ENCODE measurements at regions not wholly inside any gene's neighbourhood (a gene's known extent, or its start where the extent isn't known, plus 50 kb on each side); places are given as distances from the start of the nearest gene placed in this dataset.

DNA sequence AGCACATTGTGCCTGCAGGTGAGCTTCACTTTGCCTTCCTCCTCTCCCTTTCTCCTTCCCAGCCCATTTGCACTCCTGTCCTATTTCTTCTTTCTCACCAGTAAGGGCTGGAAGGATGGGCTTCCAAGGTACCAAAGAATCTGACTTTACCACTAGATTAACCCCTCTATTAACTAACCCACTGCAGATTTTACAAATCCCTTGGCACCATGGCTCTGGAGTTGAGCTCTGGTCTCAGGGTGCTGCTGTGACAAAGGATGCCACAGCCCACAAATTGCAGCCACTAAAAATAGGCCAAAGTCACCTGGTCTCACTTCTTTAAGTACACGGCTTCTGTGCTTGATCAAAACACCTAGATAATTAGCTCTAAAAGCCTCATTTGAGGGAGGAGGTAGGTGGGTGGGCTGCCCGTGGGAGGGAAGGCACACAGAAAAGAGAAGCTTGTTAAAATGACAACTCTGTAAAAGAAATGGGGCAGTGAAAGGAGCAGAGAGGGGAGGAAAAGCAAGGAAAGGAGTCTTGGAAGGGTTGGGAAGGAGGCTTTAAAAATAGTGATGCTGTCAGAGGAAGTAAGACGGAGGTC is 327.4 kb downstream of the DRD1 start:
- no peak for DNase-seq

DNA sequence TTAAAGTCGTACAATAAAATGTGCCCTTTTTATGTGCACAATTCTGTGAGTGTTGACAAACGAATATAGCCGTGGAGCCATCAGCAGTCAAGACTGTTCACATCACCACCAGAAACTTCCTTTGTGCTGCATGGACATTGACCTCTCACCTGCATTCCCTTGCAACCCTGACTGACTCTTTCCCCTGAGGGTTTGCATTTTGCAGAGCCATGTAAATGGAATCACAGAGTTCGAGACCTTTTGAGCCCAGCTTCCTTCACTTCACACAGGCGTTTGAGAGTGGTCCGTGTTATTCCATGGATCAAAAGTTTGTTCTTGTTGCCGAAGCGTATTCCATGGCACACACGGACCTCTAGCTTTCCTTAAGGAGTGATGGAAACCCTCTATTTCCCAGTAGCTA is 328.2 kb downstream of the DRD1 start:
- DNase-seq: no peak

DNA sequence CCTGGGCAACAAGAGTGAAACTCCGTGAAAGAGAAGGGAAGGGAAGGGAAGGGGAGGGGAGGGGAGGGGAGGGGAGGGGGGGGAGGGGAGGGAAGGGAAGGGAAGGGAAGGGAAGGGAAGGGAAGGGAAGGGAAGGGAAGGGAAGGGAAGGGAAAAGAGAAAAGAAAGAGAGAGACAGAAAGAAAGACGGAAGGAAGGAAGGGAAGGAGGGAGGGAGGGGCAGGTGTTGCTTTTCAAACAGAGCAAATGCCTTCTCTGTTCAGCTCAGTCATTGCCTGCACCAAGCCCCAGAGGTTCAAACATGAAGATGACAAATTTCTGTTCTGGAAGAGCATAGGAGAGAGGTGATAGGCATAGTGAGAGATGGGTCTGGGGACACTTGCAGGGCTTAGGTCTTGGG is 330.0 kb downstream of the DRD1 start:
- no peak for DNase-seq

DNA sequence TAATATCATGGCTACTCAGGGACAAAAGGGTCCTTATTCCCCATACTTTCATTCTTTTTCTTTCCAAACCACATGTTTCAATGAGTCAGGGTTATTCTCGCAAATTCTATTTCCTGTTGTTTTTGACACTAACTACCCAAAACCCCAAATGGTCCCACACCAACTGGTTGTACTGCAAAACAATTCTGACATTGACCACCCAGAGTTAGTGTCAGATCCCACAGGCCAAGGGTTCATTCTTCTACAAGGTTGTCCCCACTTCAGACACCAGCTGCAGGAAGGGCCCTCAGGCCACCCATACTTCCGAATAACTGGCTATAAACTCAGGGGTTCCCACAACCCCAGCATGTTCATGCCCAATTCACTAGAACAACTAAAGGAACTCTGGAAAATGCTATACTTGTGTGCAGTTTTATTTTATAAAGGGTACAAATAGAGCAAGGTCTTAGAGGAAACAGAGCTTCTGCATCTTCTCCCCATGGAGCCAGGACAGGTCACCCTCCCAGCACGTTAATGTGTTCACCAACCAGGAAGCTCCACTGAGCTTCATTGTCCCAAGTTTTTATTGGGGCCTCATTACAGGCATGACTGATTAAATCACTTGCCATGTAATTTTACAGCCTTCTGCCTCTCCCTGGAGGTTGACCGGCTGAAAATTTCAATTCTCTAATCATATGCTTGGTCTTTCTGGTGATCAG is 334.8 kb downstream of the DRD1 start:
- DNase-seq: no peak

DNA sequence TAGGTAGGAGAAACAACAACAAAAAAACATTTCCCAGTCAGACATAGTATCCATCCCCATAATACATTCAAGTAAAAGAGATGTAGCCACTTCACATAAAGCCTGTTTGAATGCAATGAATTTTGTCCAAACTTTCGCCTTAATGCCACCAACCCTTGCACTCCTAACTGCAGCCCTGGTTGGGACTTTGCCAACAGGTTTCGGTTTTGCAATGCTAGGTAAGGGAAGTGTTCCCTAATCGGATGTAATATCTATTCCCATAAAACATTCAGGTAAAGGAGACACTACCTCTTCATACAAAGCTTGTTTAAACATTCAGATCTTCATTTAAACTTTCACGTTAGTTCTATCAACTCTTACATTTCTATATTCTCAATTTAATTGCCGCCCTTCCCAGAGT is 336.1 kb downstream of the DRD1 start:
- no peak for DNase-seq

DNA sequence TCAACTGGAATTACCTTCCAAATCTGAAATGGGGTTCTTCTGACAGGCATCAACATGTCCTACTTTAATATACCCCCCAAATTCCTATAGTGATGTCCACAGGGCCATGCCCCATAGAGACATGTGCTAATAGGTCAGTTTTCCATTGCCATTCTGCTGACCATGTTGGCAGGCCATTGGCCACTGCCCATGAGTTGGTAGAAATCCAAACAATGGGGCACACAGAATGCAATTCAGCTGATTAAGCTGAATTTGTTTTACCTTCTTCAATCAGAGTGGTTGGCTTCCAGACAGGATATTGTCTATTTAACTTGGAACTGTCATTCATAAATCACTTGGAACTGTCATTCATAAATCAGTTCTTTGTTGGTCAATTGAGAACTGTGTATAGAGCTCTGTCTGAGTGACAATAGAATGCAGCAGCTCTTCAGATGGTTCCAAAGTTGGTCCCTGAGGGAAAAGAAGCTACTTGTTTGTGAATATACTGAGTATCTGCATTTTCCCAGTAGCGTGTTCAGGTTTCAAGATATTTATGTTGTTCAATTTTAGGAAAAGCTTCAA is 336.9 kb downstream of the DRD1 start:
- DNase-seq: no peak

DNA sequence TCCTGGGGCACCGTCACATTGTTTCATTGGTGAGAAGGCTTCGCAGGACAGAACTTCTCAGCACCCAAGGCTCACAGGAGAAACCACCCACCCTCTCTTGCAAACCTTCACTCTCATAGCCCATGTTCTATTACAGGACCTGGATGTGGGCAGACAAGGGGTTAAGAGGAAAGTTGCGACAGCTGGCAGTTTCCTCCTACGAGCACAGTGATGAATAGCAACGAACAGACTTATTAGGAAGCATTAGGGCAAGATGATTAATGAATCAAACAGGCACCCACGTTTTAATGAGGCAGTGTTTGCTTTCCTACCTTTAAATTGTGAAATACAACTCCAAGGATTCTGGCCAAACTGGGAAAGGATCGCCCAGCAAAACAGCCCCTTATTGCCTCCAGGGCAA is 339.3 kb downstream of the DRD1 start:
- no peak for DNase-seq

DNA sequence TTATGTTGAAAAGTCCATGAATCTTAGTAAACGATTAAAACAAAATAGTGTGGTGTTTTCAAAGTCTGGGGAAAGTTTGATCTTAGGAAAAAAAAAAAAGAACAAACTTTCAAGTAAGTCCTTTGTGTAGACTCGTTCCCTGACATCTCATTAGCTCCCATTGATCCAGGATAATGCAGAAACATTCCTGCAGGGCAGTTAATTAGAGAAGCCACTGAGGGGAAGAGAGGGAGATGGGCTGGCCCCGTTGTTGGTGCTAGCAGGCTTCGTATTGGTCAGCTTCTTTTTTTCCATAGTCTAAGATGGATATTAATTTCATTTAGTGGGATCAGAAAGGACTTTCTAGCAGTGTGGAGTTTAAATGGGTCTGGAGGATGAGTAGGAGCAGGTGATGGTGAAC is 340.2 kb downstream of the DRD1 start:
- DNase-seq: no peak

DNA sequence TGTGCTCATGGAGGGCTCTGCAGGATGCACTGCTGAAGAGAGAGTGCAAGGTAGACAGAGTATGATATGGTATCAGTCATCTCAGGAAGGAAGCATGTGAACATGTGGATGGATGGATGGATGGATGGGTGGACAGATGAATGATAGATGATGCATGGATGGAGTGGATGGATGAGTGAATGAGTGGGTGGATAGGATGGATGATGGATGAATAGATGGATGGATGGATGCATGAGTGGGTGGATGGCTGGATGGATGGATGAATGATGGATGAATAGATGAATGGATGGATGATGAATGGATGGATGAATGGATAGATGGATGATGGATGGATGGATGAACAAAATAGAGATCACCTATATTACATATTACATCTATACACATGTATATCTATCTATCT is 341.3 kb downstream of the DRD1 start:
- DNase-seq: no peak

DNA sequence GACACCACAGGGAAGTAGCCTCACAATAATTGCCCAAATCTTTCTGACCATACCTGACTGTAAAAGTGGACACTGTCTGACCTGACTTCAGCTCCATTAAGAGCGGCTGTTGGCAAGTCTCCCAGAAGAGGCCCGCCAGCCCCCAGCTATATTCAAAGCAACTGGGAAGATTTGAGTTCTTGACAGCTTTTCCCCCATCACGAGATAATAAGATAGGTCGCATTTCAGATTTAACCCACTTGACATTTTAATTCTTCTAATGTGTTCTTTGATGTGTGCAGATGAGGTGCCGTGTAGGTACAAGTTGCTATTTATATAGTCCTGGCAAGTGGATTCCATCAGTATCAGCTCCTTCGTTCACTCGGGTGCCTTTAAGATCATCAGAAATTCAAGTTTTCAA is 345.7 kb downstream of the DRD1 start:
- no peak for DNase-seq

DNA sequence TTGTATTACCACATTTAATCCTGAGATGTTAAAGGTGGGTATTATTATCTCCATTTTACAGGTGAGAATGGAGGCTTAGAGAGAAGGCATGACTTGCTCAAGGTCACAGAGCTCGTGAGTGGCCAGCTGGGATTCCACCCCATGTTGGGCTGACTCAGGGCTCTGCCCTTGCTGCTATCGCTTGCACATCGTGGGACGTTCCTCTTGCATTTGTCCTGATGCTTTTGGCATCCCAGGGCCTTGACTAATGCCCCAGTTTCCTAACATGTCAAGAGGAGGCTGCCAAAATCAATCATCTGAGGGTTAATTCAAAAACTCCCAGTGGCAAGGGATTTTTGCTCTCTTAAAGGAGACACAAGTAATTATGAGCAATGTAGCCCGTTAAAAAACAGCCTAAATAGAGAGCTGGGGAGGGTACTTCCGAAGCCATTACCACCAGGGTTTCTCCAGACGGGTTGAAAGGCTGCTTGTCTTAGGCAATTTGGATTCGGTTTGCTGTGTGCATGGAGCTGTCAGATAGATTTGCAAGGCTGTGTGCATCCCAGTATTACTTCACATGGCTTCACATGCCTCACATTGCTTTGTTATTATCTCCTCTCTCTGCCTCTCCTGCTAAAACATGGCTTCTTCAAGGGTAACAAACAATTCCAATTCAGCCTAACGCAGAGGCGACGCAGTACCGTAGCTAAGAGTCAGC is 347.4 kb downstream of the DRD1 start:
- no peak for DNase-seq

DNA sequence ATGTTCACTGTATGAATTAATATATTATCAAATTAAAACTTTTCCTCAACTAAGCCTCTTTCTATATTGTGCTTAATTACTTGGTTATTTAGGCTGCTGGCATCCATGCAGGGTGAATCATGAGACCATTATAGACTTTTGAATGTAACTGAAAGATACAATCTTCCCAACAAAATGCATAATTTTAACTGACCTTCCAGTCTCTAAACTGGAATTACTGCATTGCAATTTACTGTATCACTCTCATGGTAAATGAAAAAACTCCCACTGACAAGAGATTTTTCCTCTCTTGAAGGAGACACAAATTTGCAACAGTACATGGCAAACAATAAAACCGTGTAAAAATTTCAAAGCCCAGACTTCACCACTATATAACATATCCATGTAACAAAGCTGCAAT is 349.5 kb downstream of the DRD1 start:
- no peak for DNase-seq

DNA sequence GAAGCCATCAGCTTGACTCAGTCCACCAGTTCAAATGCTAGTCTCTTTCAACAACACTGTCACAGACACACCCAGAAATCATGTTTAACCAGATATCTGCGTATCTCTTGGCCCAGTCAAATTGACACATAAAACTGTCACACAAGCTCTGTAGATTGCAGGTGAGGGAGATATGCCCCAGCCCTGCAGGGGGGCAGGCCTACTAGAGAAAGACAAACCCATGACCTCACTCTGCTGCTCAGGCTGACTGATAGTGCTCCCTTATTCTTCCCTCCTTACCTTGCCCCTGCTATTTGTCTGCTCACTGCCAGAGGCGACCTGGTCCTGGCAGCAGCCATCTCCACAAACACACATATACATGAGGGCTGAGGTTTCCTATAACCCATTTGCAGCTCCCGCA is 351.3 kb downstream of the DRD1 start:
- DNase-seq: no peak

DNA sequence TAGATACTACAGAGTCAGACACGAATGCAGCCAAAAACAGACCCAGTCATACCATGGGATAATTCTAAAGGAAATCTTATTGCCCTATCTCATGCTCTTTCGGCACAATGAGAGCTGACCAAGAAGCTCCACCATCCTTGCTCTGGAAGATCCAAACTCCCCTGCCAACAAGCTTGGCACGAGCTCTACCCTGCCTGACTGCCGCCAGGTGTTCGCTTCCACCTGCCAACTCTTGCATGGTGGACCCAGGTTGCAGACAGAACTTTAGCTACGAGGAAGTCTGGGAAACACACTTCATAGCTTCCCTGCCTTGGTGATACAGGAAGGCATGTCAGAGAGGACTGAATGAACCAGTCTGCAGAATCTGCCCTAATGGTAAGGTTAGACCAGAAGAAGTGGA is 355.0 kb downstream of the DRD1 start:
- DNase-seq: no peak

DNA sequence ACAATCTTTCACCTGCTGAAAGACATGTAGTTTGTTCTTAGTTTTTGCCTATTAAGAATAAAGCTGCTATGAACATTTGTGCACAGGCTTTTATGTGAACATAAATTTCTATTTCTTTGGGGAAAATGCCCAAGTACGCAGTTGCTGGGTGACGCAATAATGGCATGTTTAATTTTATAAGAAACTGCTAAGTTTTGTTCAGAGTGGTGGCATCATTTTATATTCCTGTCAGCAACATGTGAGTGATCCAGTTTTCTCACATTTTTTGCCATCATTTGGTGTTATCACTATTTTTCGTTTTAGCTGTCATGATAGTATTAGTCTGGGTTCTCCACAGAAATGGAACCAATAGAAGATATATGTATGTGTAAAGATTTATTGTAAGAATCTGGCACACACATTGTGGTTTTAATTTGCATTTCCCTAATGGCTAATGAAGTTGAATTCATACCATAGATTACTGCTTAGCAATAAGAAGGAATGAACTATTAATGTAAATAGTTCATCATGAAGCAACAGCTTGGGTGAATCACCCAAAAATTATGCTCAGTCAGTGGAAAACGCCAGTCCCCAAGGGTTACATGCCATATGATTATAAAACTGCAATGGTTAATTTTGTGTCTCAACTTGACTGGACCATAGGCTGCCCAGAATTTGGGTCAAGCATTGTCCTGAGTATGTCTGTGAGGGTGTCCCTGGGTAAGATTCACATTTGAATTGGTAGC is 358.6 kb downstream of the MSX2 start:
- no peak for DNase-seq

DNA sequence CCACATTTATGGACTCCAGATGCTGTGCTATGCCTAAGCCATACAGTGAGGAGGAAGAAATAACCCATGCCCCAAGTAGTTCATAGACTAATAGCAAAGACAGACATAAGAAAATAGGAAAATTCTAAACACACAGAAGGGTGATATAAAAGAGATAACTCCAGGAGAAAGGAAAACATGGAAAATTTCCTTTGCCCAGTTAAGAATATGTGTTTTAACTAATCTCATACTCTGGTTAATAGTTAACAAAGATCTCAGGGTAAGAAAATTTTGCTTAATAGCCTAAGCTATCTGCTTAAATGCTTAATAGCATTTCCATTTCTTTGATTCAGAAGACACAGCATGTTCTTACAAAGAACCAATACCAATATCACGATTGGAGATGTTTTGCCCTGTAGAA is 358.0 kb downstream of the MSX2 start:
- DNase-seq: no peak

DNA sequence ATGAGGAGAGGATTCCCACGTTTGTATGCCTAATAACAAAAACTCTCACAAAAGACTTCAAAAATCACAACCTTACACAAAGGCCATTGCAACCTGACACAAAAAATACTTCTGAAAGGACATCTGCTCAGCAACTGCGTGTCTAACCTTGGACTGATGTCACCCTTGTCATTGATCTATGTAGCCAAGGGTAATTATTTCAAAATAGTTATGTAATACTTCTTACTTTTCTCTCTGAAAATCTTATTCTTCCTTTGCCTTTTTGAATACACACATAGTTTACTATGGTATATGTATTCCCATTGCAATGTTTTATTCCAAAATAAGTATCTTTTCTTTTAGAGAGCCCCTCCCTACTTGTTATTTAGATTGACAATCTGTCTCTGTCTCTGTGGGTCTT is 355.3 kb downstream of the MSX2 start:
- no peak for DNase-seq

DNA sequence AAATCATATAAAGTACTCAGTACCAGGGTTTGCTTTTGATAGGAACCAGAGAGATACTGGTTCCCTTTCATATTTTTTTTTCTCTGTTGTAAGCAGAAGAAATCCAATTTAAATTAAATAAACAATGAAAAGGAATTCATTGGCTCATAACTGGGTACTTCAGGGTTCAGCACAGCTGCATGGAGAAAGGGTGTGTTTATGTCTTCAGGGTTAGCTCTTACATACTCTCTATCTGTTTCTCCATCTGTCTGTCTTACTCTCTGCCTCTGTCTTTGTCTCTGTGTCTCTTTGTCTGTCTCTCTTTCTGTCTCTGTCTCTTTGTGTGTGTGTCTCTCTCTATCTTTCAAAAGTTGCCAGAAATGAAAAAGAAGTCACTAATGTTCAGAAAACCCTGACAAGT is 345.9 kb downstream of the MSX2 start:
- no peak for DNase-seq

DNA sequence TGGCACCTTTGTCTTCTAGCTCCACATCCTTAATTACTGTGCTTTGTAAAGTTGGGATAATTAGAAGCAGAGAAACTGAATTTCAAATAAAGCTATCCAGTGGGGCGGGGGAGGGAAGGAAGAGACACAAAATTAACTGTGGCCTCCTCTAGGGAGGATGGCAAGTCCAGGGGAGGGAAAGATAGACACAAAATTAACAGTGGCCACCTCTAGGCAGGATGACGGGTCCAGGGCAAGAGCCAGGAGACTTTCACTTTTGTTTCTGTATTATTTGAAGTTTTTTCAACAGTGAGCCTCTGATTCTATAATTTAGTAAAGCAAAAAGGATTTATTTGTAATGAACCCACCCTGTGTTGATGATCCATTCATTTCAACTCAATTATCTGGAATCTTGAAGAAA is 335.9 kb downstream of the MSX2 start:
- DNase-seq: no peak

DNA sequence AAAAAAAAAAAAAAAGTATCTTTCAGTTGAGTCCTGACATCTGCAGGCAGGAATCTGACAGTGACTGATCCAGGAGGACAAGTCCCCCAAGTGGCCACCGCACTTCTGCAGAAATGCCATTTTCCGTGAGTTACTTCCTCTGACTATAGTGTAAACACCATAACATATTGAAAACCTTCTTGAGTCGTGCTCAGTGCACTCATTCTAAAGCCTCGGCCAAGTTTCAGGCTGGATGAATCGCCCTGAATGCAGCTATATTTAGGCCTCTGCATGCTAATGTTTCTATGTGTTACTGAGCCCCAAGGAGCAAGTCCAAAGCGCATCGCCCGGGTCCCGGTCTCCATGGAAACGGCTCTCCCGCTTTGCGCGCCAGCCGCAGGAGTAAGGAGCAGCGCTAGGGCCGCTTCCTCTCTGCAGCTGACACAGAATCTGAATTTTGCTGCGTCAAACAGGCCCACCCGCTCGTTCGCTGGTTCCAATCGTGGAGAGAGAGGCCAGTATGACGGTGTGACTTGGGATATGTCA is 335.4 kb downstream of the MSX2 start:
- peak; percentile 20 to 93 (median 74) for DNase-seq

DNA sequence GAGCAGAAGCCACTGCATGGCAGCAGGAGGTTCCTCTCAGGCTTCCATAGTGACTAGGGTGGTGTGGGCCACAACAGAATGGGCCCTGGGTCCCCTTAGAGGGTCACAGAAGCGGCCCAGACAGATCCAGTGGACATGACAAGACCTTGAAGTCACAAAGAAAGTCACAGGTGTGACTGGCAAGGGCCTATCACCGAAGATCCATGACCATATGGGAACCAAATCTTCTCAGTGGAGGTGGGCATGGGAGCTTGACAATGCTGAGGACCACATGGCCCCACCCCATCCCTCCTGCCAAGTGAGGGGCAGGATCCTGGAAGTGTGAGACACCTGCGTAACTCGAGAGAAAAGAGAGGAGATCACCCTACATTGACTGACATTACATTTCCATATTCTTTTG is 332.4 kb downstream of the MSX2 start:
- no peak for DNase-seq

DNA sequence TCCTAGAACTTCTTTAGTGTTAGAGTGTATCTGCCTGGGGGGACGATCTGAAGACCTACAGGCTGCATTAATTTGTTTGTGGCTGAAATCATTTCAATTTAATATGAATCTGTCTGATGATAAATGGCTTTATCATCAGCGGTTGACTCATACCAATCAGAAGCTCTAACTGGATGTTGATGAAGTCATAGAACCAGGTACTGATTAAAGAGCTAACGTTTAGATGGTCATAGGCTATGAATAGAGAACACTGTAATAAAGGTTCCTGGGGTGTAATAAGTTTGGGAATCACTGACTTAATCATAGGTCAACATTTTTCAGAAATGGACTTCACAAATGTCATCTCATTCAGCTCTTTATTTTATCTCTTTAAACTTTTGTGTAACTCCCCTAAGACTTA is 329.9 kb downstream of the MSX2 start:
- no peak for DNase-seq
